ENCODE measurements at regions not wholly inside any gene's neighbourhood (a gene's known extent, or its start where the extent isn't known, plus 50 kb on each side); places are given as distances from the start of the nearest gene placed in this dataset.

GRCh38 chr12:66733321-66733720, 54.4 kb upstream of the GRIP1 start:
- Histone ChIP-seq H3K4me1 (ENCODE audit: control insufficient read depth in 2 of 3, insufficient read depth in 2 of 3, low read depth in 1 of 3, low read length in 3 of 3) (no peaks in the 10 kb centered on the region), H3K9me3 (ENCODE audit: control insufficient read depth in 2 of 3, insufficient read depth in 1 of 3, low read length in 3 of 3) (no peaks in the 10 kb centered on the region), H3K27me3 (ENCODE audit: control insufficient read depth, insufficient read depth, low read length) (no peaks in the 10 kb centered on the region), H3K4me3 (ENCODE audit: low read length in 3 of 3) (no peak overlapping the region), H3K9ac (ENCODE audit: low read length in 3 of 3) (no peak overlapping the region), H3K27ac (ENCODE audit: low read depth in 2 of 2, low read length in 2 of 2) (no peak overlapping the region), H3K36me3 (ENCODE audit: control insufficient read depth in 2 of 3, insufficient read depth in 3 of 3, low read length in 3 of 3) (no peaks in the 10 kb centered on the region)
- no peak for TF ChIP-seq CTCF (IDR thresholded peaks at IDR 0.05; ENCODE audit: borderline replicate concordance, extremely low read depth, insufficient read depth)
- DNase-seq (no peak), FAIRE-seq (no peak)
- intact Hi-C loops (cut with DNase I): no loop called here

GRCh38 chr12:66733839-66734238, 55.0 kb upstream of the GRIP1 start:
- FAIRE-seq (no peak), DNase-seq (no peak)
- no peak for TF ChIP-seq CTCF (IDR thresholded peaks at IDR 0.05; ENCODE audit: borderline replicate concordance, extremely low read depth, insufficient read depth)
- Histone ChIP-seq H3K9ac (ENCODE audit: low read length in 3 of 3) (no peak overlapping the region), H3K36me3 (ENCODE audit: control insufficient read depth in 2 of 3, insufficient read depth in 3 of 3, low read length in 3 of 3) (no peaks in the 10 kb centered on the region), H3K4me1 (ENCODE audit: control insufficient read depth in 2 of 3, insufficient read depth in 2 of 3, low read depth in 1 of 3, low read length in 3 of 3) (no peaks in the 10 kb centered on the region), H3K9me3 (ENCODE audit: control insufficient read depth in 2 of 3, insufficient read depth in 1 of 3, low read length in 3 of 3) (no peaks in the 10 kb centered on the region), H3K4me3 (ENCODE audit: low read length in 3 of 3) (no peak overlapping the region), H3K27me3 (ENCODE audit: control insufficient read depth, insufficient read depth, low read length) (no peaks in the 10 kb centered on the region), H3K27ac (ENCODE audit: low read depth in 2 of 2, low read length in 2 of 2) (no peak overlapping the region)
- intact Hi-C loops (cut with DNase I): no loop called here

GRCh38 chr12:66735275-66735674, 56.4 kb upstream of the GRIP1 start:
- intact Hi-C loops (cut with DNase I): no loop called here
- Histone ChIP-seq H3K4me1 (ENCODE audit: control insufficient read depth in 2 of 3, insufficient read depth in 2 of 3, low read depth in 1 of 3, low read length in 3 of 3) (no peaks in the 10 kb centered on the region), H3K27ac (ENCODE audit: low read depth in 2 of 2, low read length in 2 of 2) (no peak overlapping the region), H3K36me3 (ENCODE audit: control insufficient read depth in 2 of 3, insufficient read depth in 3 of 3, low read length in 3 of 3) (no peaks in the 10 kb centered on the region), H3K4me3 (ENCODE audit: low read length in 3 of 3) (no peak overlapping the region), H3K9ac (ENCODE audit: low read length in 3 of 3) (no peak overlapping the region), H3K27me3 (ENCODE audit: control insufficient read depth, insufficient read depth, low read length) (no peaks in the 10 kb centered on the region), H3K9me3 (ENCODE audit: control insufficient read depth in 2 of 3, insufficient read depth in 1 of 3, low read length in 3 of 3) (no peaks in the 10 kb centered on the region)
- FAIRE-seq: no peak
- TF ChIP-seq CTCF (IDR thresholded peaks at IDR 0.05; ENCODE audit: borderline replicate concordance, extremely low read depth, insufficient read depth): no peak
- no peak for DNase-seq

GRCh38 chr12:66736931-66737330, 58.1 kb upstream of the GRIP1 start:
- no peak for FAIRE-seq
- no peaks in the 10 kb centered on the region for H3K36me3 ChIP-seq (ENCODE audit: control insufficient read depth in 2 of 3, insufficient read depth in 3 of 3, low read length in 3 of 3)
- no peak overlapping the region for H3K4me3 ChIP-seq (ENCODE audit: low read length in 3 of 3)
- intact Hi-C loops (cut with DNase I): no loop called here
- H3K27ac ChIP-seq (ENCODE audit: low read depth in 2 of 2, low read length in 2 of 2): no peak overlapping the region
- no peaks in the 10 kb centered on the region for H3K9me3 ChIP-seq (ENCODE audit: control insufficient read depth in 2 of 3, insufficient read depth in 1 of 3, low read length in 3 of 3)
- TF ChIP-seq CTCF (IDR thresholded peaks at IDR 0.05; ENCODE audit: borderline replicate concordance, extremely low read depth, insufficient read depth): no peak
- no peaks in the 10 kb centered on the region for H3K27me3 ChIP-seq (ENCODE audit: control insufficient read depth, insufficient read depth, low read length)
- no peaks in the 10 kb centered on the region for H3K4me1 ChIP-seq (ENCODE audit: control insufficient read depth in 2 of 3, insufficient read depth in 2 of 3, low read depth in 1 of 3, low read length in 3 of 3)
- H3K9ac ChIP-seq (ENCODE audit: low read length in 3 of 3): no peak overlapping the region
- DNase-seq: no peak

Data from kidney (tissue), 13 donors.